Gastrocnemius medialis (tissue), 4 donors: ENCODE measurements at regions not wholly inside any gene's neighbourhood (a gene's known extent, or its start where the extent isn't known, plus 50 kb on each side); places are given as distances from the start of the nearest gene placed in this dataset.
"Not testable (repeated sequence)": the region's sequence is repeated elsewhere in the genome, so short reads cannot be mapped to it uniquely, and the experiment has no call there.

Experiments
- CTCF ChIP-seq, 5 experiments: fragments of 450-650 bp in 3 of 5; fragments of 200-600 bp in 2 of 5; sonication (generic) in 2 of 5; IDR thresholded peaks in 4 of 5; conservative IDR thresholded peaks in 1 of 5; 1 replicate in 4 of 5; 2 replicates in 1 of 5; pipeline ENCODE4 v1.5.1; 2016 to 2019; ENCODE audit warnings: antibody characterized with exemption in 5 of 5, mild to moderate bottlenecking in 3 of 5, moderate library complexity in 3 of 5
- POLR2A ChIP-seq, 2 donors: fragments of 450-650 bp; IDR thresholded peaks; one replicate each; pipeline ENCODE4 v1.6.1; 2017; ENCODE audit warnings: antibody characterized with exemption in 2 of 2, mild to moderate bottlenecking in 2 of 2, moderate library complexity in 2 of 2

GRCh38 chr4:169919194-169920124, 106.7 kb downstream of the MFAP3L start:
- TF ChIP-seq POLR2A (IDR thresholded peaks at IDR 0.05); CTCF (IDR thresholded peaks at IDR 0.05 in 4 of 5, conservative IDR thresholded peaks at IDR 0.05 in 1 of 5): not testable (repeated sequence)
